SK-N-MC (cell line): ENCODE measurements at regions not wholly inside any gene's neighbourhood (a gene's known extent, or its start where the extent isn't known, plus 50 kb on each side); places are given as distances from the start of the nearest gene placed in this dataset.
"Not testable (repeated sequence)": the region's sequence is repeated elsewhere in the genome, so short reads cannot be mapped to it uniquely, and the experiment has no call there.

Experiments
- DNase-seq: peaks from one replicate; pipeline ENCODE4 v3.0.0-alpha.2; 2011; ENCODE audit warnings: low read depth, low spot score
- H3K27ac ChIP-seq: fragments of 200-600 bp; sonication (generic); 2 replicates; pipeline ENCODE4 v1.5.1; 2016; ENCODE audit warnings: mixed run types
- H3K36me3 ChIP-seq: fragments of 200-600 bp; sonication (generic); 2 replicates; pipeline ENCODE4 v1.6.1; 2017; ENCODE audit warnings: antibody characterized with exemption, low read length, mixed read lengths; ENCODE audit not compliant: insufficient read depth
- H3K4me3 ChIP-seq: fragments of 200-600 bp; sonication (generic); 2 replicates; pipeline ENCODE4 v1.5.1; 2016
- H3K9ac ChIP-seq: fragments of 200-600 bp; sonication (generic); 2 replicates; pipeline ENCODE4 v1.8.0; 2017; ENCODE audit warnings: mixed run types, mixed read lengths; ENCODE audit not compliant: insufficient read length
- H3K9me3 ChIP-seq: fragments of 200-600 bp; sonication (generic); 2 replicates; pipeline ENCODE4 v1.6.1; 2017; ENCODE audit warnings: low read depth, mild to moderate bottlenecking, antibody characterized with exemption, low read length, moderate library complexity, mixed read lengths
- EZH2 ChIP-seq: fragments of 200-600 bp; sonication (generic); IDR thresholded peaks from one replicate; pipeline ENCODE4 v1.6.1; 2017; ENCODE audit warnings: antibody characterized with exemption
- FOXP2 ChIP-seq: optimal IDR thresholded peaks from 2 replicates; pipeline ENCODE3; 2011; ENCODE audit warnings: mild to moderate bottlenecking, moderate library complexity; ENCODE audit not compliant: insufficient read depth; ENCODE audit errors: extremely low read length, control extremely low read depth
- POLR2AphosphoS5 ChIP-seq: IDR thresholded peaks from 2 replicates; pipeline ENCODE4 v1.6.1; 2012; ENCODE audit warnings: mild to moderate bottlenecking, low read depth, low read length, borderline replicate concordance

DNA sequence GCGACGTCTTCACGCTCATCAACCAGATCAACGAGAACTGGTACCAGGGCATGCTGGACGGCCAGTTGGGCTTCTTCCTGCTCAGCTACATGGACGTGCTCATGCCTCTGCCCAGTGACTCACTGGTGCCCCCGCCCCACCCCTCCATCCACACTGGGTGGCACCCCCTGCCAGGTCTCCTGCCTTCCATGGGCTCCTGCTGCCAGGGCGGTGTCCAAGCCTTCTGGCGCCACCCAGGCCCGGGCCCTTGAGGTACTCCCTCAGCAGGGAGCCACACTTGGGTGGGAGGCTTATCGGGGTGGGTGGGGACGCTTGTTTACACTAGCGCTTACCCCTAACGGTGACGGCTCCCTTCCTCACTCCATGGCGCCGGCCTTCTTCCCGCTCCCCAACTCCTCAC, 148.2 kb downstream of the GOSR1 start:
- H3K27ac ChIP-seq, DNase-seq, H3K4me3 ChIP-seq, H3K36me3 ChIP-seq, H3K9me3 ChIP-seq, H3K9ac ChIP-seq: not testable (repeated sequence)

DNA sequence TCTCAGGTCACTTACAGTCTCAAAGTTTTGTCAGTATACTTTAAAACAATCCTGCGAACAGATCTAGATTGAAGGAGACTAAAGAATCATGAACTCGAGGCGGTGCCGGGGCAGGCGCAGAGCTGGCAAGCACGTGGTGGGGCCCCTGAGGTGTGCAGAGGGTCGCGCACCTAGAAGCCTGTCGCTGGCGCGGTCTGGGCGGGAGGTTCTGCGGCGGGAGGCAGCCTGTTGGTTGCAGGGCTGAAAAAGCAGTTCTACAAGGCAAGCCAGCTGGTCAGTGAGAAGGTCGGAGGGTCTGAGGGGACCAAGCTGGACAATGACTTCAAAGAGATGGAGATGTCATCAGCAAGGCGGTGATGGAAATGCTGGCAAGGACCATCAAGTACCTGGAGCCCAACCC, 147.0 kb downstream of the GOSR1 start:
- not testable (repeated sequence) for H3K9me3 ChIP-seq, H3K9ac ChIP-seq, H3K4me3 ChIP-seq, H3K36me3 ChIP-seq, H3K27ac ChIP-seq, DNase-seq

DNA sequence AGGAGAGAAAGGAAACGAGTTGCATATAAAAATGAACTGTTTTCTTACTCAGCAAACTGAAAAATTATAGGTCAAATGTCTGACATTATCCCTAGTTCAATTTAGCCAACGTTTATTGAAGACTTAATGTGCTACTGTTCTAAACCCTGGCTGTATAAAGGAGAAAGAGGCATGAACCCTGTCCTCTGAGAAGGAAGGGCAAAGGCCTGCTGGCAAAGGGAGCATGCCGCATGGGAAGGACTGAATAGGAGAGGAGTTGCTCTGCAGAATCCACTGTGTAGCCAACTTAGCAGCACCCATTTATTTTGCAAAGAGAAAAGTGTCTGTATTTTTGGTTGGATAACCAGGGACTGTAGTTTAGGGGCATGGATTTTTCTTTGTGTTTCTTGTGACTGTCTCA, 132.5 kb downstream of the GOSR1 start:
- not testable (repeated sequence) for DNase-seq, H3K9ac ChIP-seq, H3K9me3 ChIP-seq, H3K36me3 ChIP-seq, H3K27ac ChIP-seq, H3K4me3 ChIP-seq

DNA sequence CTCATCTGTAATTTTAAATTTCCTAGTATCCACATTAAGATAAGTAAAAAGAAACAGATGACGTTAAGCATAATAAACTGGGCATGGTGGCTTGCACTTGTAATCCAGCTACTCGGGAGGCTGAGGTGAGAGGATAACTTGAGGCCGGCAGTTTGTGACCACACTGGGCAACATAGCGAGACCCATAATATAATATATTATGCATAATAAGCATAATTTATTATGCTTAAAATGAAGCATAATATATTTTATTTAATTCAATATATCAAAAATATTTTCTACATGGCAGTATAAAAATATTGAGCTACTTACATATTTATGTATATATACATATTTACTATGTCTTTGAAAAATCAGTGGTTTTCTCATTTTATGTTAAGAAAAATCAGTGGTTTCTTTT, 128.3 kb downstream of the GOSR1 start:
- H3K9ac ChIP-seq = no peak overlapping the region
- TF ChIP-seq FOXP2 = no peak
- no peak for TF ChIP-seq POLR2AphosphoS5
- TF ChIP-seq EZH2 = no peak
- no peaks in the 10 kb centered on the region for H3K9me3 ChIP-seq
- H3K36me3 ChIP-seq = no peaks in the 10 kb centered on the region
- no peak overlapping the region for H3K27ac ChIP-seq
- no peak overlapping the region for H3K4me3 ChIP-seq
- DNase-seq = no peak

DNA sequence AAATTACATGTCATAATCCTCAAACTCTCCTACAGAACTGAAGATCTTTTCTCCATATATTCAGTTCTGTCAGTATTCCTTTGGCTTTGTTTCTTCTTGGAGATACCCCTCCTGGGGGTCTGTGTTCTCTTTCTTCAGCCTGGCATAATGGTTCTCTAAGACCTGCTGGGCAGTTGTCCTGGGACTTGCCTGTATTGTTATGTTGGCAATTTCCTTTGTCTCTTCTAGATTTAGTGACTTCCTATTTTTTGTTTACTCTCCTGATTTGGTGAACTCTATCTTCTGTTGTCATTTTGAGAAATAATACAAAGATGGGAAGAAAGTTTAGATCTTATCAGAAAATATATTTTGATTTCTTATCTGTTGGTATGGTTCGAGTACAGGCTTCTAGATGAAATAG, 127.8 kb downstream of the GOSR1 start:
- no peak overlapping the region for H3K9ac ChIP-seq
- DNase-seq = no peak
- no peak for TF ChIP-seq EZH2
- TF ChIP-seq FOXP2 = no peak
- no peak for TF ChIP-seq POLR2AphosphoS5

DNA sequence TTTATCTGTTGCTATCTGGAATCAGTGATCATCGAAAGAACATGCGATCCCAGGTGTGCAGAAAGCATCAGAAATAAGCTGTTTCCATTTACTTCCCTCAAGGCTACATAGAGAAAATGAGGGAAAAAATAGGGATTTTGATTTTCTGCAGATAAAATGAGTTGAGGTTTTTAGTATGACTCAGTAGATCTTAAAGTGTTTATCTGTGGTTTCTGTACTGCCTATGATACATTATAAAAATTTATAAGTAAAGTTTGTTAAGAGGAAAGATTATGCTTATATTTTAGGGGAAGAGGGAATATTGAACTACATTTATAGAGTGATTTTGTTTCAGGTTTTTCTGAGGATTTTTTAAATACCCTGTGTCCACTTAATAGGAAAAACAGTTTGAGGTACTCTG, 125.2 kb downstream of the GOSR1 start:
- H3K36me3 ChIP-seq, DNase-seq, H3K27ac ChIP-seq, H3K9me3 ChIP-seq: not testable (repeated sequence)
- peak overlapping the region; percentile 60 for H3K9ac ChIP-seq
- H3K4me3 ChIP-seq = peak overlapping the region; percentile 84

More for the DNA sequence above, 127.8 kb downstream of the GOSR1 start:
- no peak overlapping the region for H3K27ac ChIP-seq
- no peaks in the 10 kb centered on the region for H3K9me3 ChIP-seq
- no peaks in the 10 kb centered on the region for H3K36me3 ChIP-seq
- no peak overlapping the region for H3K4me3 ChIP-seq

DNA sequence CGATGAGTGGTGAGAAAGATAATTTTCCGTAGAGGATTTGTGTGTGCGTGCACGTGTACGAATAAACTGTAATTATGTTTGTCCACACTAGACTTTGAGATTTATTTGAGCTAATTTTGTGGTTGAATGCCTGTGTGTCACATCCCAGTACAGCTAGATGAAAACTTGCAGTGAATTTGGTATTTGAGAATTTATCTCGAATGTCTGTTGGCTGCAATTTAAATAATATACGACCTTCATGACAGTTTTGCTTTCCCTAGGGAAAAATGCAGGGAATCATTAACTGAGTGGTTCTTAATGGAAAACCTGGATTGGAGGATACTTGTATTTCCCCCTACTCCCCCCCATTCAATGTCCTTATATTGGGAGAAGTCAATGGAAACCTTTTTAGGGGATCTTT, 124.8 kb downstream of the GOSR1 start:
- Histone ChIP-seq H3K9ac (peak overlapping the region; percentile 60), H3K4me3 (peak overlapping the region; percentile 84)
- H3K9me3 ChIP-seq, H3K36me3 ChIP-seq, H3K27ac ChIP-seq, DNase-seq: not testable (repeated sequence)

DNA sequence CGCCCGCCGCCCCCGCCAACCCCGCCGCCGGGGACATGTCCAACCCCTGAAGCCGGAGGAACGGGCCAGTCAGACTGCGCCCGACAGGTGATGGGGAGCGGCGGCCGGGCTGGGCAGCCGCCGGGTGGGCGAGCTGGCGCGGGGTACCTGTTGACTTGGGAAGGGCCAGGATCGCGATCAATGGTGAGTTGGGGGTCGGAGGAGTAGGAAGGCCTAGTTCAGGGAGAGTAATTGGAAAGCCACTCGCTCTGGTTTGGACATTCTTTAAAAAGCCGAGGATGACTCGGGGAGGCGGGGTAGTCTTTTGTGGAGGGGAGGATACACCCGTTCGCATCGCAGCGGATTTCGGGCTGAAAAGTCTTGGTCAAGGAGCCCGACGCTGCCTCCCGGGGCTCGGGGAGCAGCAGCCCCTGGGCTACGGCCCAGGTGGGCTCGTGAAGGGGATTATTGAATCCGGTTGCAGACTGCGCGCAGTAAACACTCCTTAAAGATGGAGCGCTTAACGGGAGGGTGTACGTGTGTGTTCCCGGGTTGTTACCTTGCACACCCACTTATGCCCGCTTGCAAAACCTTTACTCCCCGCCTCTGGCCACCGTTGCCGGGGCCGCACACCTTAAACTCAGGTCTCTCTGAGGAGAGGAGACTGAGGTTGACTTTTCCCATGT, 123.8 kb downstream of the GOSR1 start:
- Histone ChIP-seq H3K36me3 (no peaks in the 10 kb centered on the region), H3K4me3 (peak overlapping the region; percentile 84), H3K27ac (no peak overlapping the region), H3K9me3 (no peaks in the 10 kb centered on the region), H3K9ac (peak overlapping the region; percentile 72)
- no peak for DNase-seq
- TF ChIP-seq FOXP2 = no peak
- no peak for TF ChIP-seq POLR2AphosphoS5
- no peak for TF ChIP-seq EZH2

DNA sequence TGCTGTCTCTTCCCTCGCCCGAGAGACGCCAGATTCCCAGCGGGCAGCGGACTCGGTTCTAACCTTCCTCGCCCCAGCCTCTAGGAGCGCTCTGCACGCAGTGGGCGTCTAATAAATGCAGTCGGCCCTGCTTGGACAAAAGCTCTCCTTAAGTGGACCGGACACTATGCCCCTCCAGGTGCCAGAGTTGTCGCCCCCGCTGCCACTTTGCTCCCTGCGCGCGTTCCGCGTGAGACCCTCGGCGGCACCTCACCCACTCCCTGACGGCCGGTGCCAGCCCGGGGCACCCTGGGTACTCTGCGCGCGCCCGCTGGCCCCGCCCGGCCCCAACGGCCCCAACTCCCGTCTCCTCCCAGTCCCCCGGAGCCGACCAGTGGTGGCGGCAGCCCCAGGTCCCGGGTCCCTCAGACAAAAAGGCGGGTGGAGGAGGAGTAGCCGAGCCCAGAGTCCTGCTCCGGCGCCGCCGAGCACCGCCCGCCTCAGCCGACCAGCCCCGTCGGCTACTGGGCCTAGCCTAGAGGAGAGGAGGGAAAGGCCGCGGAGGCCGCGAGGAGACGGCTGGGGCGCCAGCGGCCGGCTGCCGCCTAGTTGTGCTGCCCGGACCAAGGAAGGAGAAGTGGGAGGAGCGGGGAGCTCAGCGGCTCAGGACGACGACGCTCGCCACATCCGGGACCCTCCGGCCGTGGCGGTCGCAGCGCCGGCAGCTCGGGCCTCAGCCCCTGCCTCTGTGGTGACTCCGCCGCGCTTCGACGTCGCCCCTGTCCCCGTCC, 123.0 kb downstream of the GOSR1 start:
- H3K27ac ChIP-seq = peak overlapping the region; percentile 63
- no peak for DNase-seq
- H3K4me3 ChIP-seq = peak overlapping the region; percentile 84
- H3K36me3 ChIP-seq = no peaks in the 10 kb centered on the region
- H3K9me3 ChIP-seq = no peaks in the 10 kb centered on the region
- peak overlapping the region; percentile 86 for H3K9ac ChIP-seq
- TF ChIP-seq EZH2 = no peak
- peak; percentile 82 for TF ChIP-seq POLR2AphosphoS5
